K562 (cell line): ENCODE measurements at regions not wholly inside any gene's neighbourhood (a gene's known extent, or its start where the extent isn't known, plus 50 kb on each side); places are given as distances from the start of the nearest gene placed in this dataset.

Experiments
- CBFA2T2 ChIP-seq: fragments of 450-650 bp; conservative IDR thresholded peaks from 2 replicates; pipeline ENCODE4 v1.6.1; 2017; ENCODE audit warnings: mild to moderate bottlenecking
- CEBPB ChIP-seq: fragments of 450-650 bp; IDR thresholded peaks from 2 replicates; pipeline ENCODE4 v1.6.1; 2016; ENCODE audit warnings: missing genetic modification characterization, missing compliant biosample characterization
- EGR1 ChIP-seq: fragments of 450-650 bp; conservative IDR thresholded peaks from 2 replicates; pipeline ENCODE4 v1.6.1; 2017; ENCODE audit warnings: mild to moderate bottlenecking
- FOXM1 ChIP-seq, 2 experiments: fragments of 450-650 bp in 1 of 2; sonication (generic) in 1 of 2; formaldehyde crosslinking in 1 of 2; IDR thresholded peaks; 2 replicates each; pipeline versions ENCODE4 v1.6.1 to v1.9.0; 2017 to 2022; ENCODE audit warnings: low read depth in 2 of 2, mild to moderate bottlenecking in 2 of 2, missing genetic modification reagents in 1 of 2, moderate library complexity in 1 of 2
- GATA2 ChIP-seq: sonication (generic); formaldehyde crosslinking; IDR thresholded peaks from 2 replicates; pipeline ENCODE4 v1.4.0; 2020; ENCODE audit warnings: mild to moderate bottlenecking, missing genetic modification reagents
- HDAC3 ChIP-seq: fragments of 450-650 bp; IDR thresholded peaks from 2 replicates; pipeline ENCODE4 v1.6.1; 2018; ENCODE audit warnings: borderline replicate concordance, mild to moderate bottlenecking, moderate library complexity; ENCODE audit not compliant: partially characterized antibody
- KDM1A ChIP-seq, 2 experiments: fragments of 450-650 bp; IDR thresholded peaks; 2 replicates each; pipeline ENCODE4 v1.6.1; 2016; ENCODE audit warnings: mild to moderate bottlenecking in 2 of 2
- MCM5 ChIP-seq: fragments of 450-650 bp; IDR thresholded peaks from 2 replicates; pipeline ENCODE4 v1.6.1; 2016; ENCODE audit warnings: low read depth
- NFE2 ChIP-seq: IDR thresholded peaks from 2 replicates; pipeline ENCODE4 v1.6.1; 2014; ENCODE audit warnings: antibody characterized with exemption, low read depth
- NR2C1 ChIP-seq, 2 experiments: fragments of 450-650 bp; IDR thresholded peaks; 2 replicates each; pipeline ENCODE4 v1.6.1; 2017; ENCODE audit warnings: mild to moderate bottlenecking in 2 of 2, antibody characterized with exemption in 1 of 2, inconsistent platforms in 1 of 2, missing compliant biosample characterization in 1 of 2, missing genetic modification characterization in 1 of 2
- PHF21A ChIP-seq: fragments of 450-650 bp; IDR thresholded peaks from 2 replicates; pipeline ENCODE4 v1.6.1; 2017; ENCODE audit warnings: low read depth, borderline replicate concordance
- POLR2AphosphoS2 ChIP-seq: IDR thresholded peaks from 2 replicates; pipeline ENCODE4 v1.6.1; 2012; ENCODE audit warnings: low read length, improper control_type of control experiment
- SAP30 ChIP-seq: fragments of 200-600 bp; sonication (generic); IDR thresholded peaks from 2 replicates; pipeline ENCODE4 v1.6.1; 2012; ENCODE audit warnings: borderline replicate concordance, low read depth, mild to moderate bottlenecking, moderate library complexity, low read length, control low read depth, inconsistent platforms; ENCODE audit not compliant: insufficient read depth, poor library complexity, severe bottlenecking
- SMARCA4 ChIP-seq: fragments of 450-650 bp; IDR thresholded peaks from 2 replicates; pipeline ENCODE4 v1.6.1; 2016
- TARDBP ChIP-seq: fragments of 450-650 bp; IDR thresholded peaks from 2 replicates; pipeline ENCODE4 v1.6.1; 2016
- TCF3 ChIP-seq: sonication (generic); formaldehyde crosslinking; IDR thresholded peaks from 2 replicates; pipeline ENCODE4 v1.4.0; 2020; ENCODE audit warnings: mild to moderate bottlenecking, missing genetic modification reagents
- TEAD1 ChIP-seq, 2 experiments: fragments of 450-650 bp in 1 of 2; sonication (generic) in 1 of 2; formaldehyde crosslinking; IDR thresholded peaks; 2 replicates each; pipeline versions ENCODE4 v1.4.0 to v1.8.0; 2020 to 2022; ENCODE audit warnings: mild to moderate bottlenecking in 2 of 2, missing genetic modification reagents in 1 of 2
- TRIM24 ChIP-seq, 2 experiments: fragments of 450-650 bp; IDR thresholded peaks; 2 replicates each; pipeline ENCODE4 v1.6.1; 2016
- VEZF1 ChIP-seq: fragments of 200-800 bp; sonication (Bioruptor generic); IDR thresholded peaks from 2 replicates; pipeline ENCODE4 v1.6.1; 2017; ENCODE audit warnings: missing genetic modification characterization, missing compliant biosample characterization
- ZNF24 ChIP-seq: fragments of 450-650 bp; IDR thresholded peaks from 2 replicates; pipeline ENCODE4 v1.6.1; 2016
- TF ChIP-seq, protein P1 (sequence below): sonication (generic); formaldehyde crosslinking; IDR thresholded peaks from 2 replicates; pipeline ENCODE4 v1.8.0; 2022; ENCODE audit warnings: mild to moderate bottlenecking, missing genetic modification reagents
- TF ChIP-seq, protein P2 (sequence below), 2 experiments: fragments of 450-650 bp in 1 of 2; sonication (generic) in 1 of 2; formaldehyde crosslinking in 1 of 2; IDR thresholded peaks in 1 of 2; conservative IDR thresholded peaks in 1 of 2; 2 replicates each; pipeline versions ENCODE4 v1.6.1 to v1.8.1; 2016 to 2023; ENCODE audit warnings: mild to moderate bottlenecking in 2 of 2, moderate library complexity in 2 of 2, inconsistent platforms in 1 of 2, missing genetic modification reagents in 1 of 2
- TF ChIP-seq, protein P3 (sequence below), 2 experiments: IDR thresholded peaks in 1 of 2; conservative IDR thresholded peaks in 1 of 2; 2 replicates each; pipeline ENCODE4 v1.6.1; 2016; ENCODE audit warnings: low read depth in 2 of 2, mild to moderate bottlenecking in 1 of 2, missing compliant biosample characterization in 1 of 2, missing genetic modification characterization in 1 of 2, moderate library complexity in 1 of 2

DNA sequence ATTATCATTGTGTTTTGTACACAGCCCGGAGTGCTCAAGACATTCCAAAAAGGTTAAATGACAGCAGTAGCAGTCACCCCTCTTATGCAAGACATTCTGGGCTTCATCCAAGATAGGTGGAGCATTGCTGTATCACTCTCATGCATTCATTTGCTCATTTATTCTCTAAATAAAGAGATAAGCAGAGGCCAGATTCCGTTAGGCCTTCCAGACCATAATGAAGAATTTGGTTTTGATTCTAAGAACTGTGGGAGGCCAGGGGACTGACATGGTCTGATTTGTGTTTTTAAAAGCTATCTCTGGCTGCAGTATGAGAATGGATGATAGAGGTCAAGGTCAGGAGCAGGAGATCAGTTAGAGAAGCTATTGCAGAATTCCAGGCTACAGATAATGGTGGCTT lies 145.8 kb downstream of the KCNRG start (continued):
- TF ChIP-seq, protein P1, sequence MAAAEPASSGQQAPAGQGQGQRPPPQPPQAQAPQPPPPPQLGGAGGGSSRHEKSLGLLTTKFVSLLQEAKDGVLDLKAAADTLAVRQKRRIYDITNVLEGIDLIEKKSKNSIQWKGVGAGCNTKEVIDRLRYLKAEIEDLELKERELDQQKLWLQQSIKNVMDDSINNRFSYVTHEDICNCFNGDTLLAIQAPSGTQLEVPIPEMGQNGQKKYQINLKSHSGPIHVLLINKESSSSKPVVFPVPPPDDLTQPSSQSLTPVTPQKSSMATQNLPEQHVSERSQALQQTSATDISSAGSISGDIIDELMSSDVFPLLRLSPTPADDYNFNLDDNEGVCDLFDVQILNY (CRISPR knock-in tag): no peak
- TF ChIP-seq, protein P2, sequence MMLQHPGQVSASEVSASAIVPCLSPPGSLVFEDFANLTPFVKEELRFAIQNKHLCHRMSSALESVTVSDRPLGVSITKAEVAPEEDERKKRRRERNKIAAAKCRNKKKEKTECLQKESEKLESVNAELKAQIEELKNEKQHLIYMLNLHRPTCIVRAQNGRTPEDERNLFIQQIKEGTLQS (IDR thresholded peaks at IDR 0.05): peak; percentile 44; the same call in 1 of the 2 replicates
- TF ChIP-seq, protein P2 (CRISPR knock-in tag; conservative IDR thresholded peaks at IDR 0.05): no peak
- TF ChIP-seq NR2C1 (IDR thresholded peaks at IDR 0.05) (no peak), NR2C1 (tag; IDR thresholded peaks at IDR 0.05) (peak; percentile 73), MCM5 (no peak), TARDBP (peak; percentile 93), PHF21A (peak; percentile 84; the same call in 1 of the 2 replicates), TCF3 (CRISPR knock-in tag) (peak; percentile 80), SMARCA4 (0 out of 2 replicates have a peak, but pooled peaks have one; percentile 54), TEAD1 (CRISPR knock-in tag; IDR thresholded peaks at IDR 0.05) (peak in 1 of 2 experiments; percentile 76; a peak in 1 of 4 replicates), GATA2 (CRISPR knock-in tag) (peak; percentile 62), SAP30 (no peak), CEBPB (tag) (peak; percentile 81), HDAC3 (peak; percentile 79), CBFA2T2 (peak; percentile 83), POLR2AphosphoS2 (no peak), KDM1A (IDR thresholded peaks at IDR 0.05) (peak; percentile 98), TRIM24 (IDR thresholded peaks at IDR 0.05) (peak in 1 of 2 experiments; percentile 45; a peak in 2 of 4 replicates), FOXM1 (IDR thresholded peaks at IDR 0.05; ENCODE audit: low read depth) (peak; percentile 74; the same call in 1 of the 2 replicates), FOXM1 (CRISPR knock-in tag; IDR thresholded peaks at IDR 0.05; ENCODE audit: low read depth) (no peak), VEZF1 (CRISPR knock-in tag) (peak; percentile 19; the same call in 1 of the 2 replicates), NFE2 (peak; percentile 38; the same call in 1 of the 2 replicates), ZNF24 (peak; percentile 71; the same call in 1 of the 2 replicates), EGR1 (0 out of 2 replicates have a peak, but pooled peaks have one; percentile 5)
- TF ChIP-seq, protein P3, sequence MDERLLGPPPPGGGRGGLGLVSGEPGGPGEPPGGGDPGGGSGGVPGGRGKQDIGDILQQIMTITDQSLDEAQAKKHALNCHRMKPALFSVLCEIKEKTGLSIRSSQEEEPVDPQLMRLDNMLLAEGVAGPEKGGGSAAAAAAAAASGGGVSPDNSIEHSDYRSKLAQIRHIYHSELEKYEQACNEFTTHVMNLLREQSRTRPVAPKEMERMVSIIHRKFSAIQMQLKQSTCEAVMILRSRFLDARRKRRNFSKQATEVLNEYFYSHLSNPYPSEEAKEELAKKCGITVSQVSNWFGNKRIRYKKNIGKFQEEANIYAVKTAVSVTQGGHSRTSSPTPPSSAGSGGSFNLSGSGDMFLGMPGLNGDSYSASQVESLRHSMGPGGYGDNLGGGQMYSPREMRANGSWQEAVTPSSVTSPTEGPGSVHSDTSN (CRISPR knock-in tag; IDR thresholded peaks at IDR 0.05; ENCODE audit: low read depth): no peak
- TF ChIP-seq, protein P3 (tag; conservative IDR thresholded peaks at IDR 0.05; ENCODE audit: low read depth): 0 out of 2 replicates have a peak, but pooled peaks have one; percentile 6
